Ectodermal cell (in vitro differentiated cells): ENCODE measurements at regions not wholly inside any gene's neighbourhood (a gene's known extent, or its start where the extent isn't known, plus 50 kb on each side); places are given as distances from the start of the nearest gene placed in this dataset.
"Not testable (repeated sequence)": the region's sequence is repeated elsewhere in the genome, so short reads cannot be mapped to it uniquely, and the experiment has no call there.

Source experiments
- H3K27ac ChIP-seq: 2 replicates; pipeline ENCODE4 v1.7.0; 2013; ENCODE audit warnings: mild to moderate bottlenecking, low read depth, low read length; ENCODE audit not compliant: insufficient read depth, poor library complexity, severe bottlenecking
- H3K27me3 ChIP-seq: 2 replicates; pipeline ENCODE4 v1.7.0; 2013; ENCODE audit warnings: mild to moderate bottlenecking, low read length; ENCODE audit not compliant: insufficient read depth, control insufficient read depth, poor library complexity, severe bottlenecking
- H3K36me3 ChIP-seq: one replicate; pipeline ENCODE4 v1.7.0; 2013; ENCODE audit warnings: low read length; ENCODE audit not compliant: control insufficient read depth, insufficient read depth
- H3K4me1 ChIP-seq: one replicate; pipeline ENCODE4 v1.7.0; 2013; ENCODE audit warnings: low read length; ENCODE audit not compliant: control insufficient read depth, insufficient read depth
- H3K4me3 ChIP-seq: 2 replicates; pipeline ENCODE4 v1.7.0; 2013; ENCODE audit warnings: low read depth, low read length, control low read depth; ENCODE audit not compliant: insufficient read depth
- H3K9me3 ChIP-seq: 2 replicates; pipeline ENCODE4 v1.7.0; 2013; ENCODE audit warnings: mild to moderate bottlenecking, low read length, moderate library complexity; ENCODE audit not compliant: control insufficient read depth
- WGBS, 2 experiments: methylation state at CpG; one replicate each; pipeline ENCODE4 v1.1.7; 2013; ENCODE audit warnings: missing lambda C conversion rate in 2 of 2; 5-methylcytosine and 5-hydroxymethylcytosine counted together

DNA sequence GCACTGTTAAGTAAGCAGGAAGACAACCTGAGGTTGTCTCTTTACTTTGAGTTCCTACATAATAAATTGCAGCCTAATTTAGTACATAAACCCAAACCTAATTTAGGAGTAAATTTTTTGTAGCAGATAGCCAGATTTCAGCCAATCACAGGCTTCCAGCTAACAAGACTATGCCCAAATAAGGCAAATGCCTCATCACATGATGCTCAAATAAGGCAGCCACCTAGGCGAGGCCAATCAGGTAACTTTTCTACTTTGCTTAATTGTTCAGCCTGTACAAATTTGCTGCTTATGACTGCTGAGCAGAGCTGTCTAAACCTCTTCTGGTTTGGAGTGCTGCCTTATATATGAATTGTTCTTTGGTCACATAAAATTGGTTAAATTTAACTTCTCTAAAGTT lies 1118.7 kb upstream of the TMEM132C start:
- no peaks in the 10 kb centered on the region for H3K27me3 ChIP-seq
- 98 to 100% methylated on average over 1 of the region's 1 CpG for WGBS, 2 experiments
- H3K4me3 ChIP-seq: no peak overlapping the region
- H3K4me1 ChIP-seq: peaks cover 4% of the 10 kb centered on the region
- no peaks in the 10 kb centered on the region for H3K9me3 ChIP-seq
- H3K27ac ChIP-seq: no peak overlapping the region
- H3K36me3 ChIP-seq: no peaks in the 10 kb centered on the region

DNA sequence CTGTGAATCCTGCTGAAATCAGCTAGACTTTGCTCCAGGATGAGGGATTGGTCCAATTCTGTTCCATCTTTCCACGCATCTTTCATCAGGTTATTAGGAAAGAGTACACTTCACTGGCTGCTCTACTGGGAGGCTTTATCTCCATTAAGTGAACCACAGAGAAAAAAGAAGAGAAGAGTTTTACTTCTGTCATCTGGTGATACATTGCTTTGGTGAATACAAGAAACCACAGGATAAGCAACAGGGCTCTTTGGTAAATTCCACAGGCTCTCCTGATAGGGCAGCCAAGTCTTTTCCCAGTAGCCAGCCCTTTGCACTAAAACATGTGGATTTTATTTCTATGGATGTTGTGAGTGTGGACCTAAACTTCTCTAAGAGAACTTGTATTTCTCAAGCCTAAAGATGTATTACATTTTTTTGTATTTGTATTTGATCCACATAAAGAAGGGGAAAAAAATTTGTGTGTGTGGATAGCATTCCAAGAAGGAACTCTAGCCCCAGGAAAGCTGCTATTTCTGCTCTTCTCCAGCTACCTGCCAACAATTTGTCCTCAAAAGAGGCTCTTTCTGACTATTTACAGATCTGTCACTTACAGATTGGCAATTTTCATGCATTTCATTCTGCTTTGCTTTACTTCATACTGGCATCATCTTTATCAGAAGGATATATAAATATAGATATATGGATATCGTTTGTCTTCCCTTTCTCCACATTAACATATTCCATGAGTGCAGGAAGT lies 1117.6 kb upstream of the TMEM132C start:
- peaks cover 4% of the 10 kb centered on the region for H3K4me1 ChIP-seq
- no peaks in the 10 kb centered on the region for H3K27me3 ChIP-seq
- H3K9me3 ChIP-seq: no peaks in the 10 kb centered on the region
- H3K36me3 ChIP-seq: no peaks in the 10 kb centered on the region
- no peak overlapping the region for H3K4me3 ChIP-seq
- 98 to 100% methylated on average over 1 to 2 of the region's 2 CpGs for WGBS, 2 experiments
- no peak overlapping the region for H3K27ac ChIP-seq

DNA sequence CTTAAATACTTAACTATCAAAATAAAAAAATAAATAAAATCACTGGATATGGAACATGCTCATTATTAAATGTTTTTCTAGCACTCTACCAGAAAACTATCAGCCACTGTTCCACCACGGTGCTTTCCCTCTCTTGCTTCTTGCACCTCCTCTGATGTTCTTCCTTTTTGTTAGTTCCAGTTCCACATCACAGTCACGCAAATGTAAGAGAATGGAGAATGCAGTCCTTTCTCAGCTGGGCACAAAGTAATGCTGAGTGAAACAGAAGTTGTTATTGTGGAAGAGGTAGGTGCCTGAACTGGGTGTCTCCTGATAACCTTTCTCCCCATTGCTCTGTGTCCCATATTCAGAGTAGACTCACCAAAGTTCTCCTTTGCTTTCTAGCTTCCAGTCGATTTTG lies 1116.9 kb upstream of the TMEM132C start:
- H3K4me1 ChIP-seq: peaks cover 4% of the 10 kb centered on the region
- no peaks in the 10 kb centered on the region for H3K27me3 ChIP-seq
- 83 to 84% methylated on average over 3 of the region's 3 CpGs for WGBS, 2 experiments
- no peak overlapping the region for H3K27ac ChIP-seq
- no peaks in the 10 kb centered on the region for H3K36me3 ChIP-seq
- H3K9me3 ChIP-seq: no peaks in the 10 kb centered on the region
- H3K4me3 ChIP-seq: no peak overlapping the region

DNA sequence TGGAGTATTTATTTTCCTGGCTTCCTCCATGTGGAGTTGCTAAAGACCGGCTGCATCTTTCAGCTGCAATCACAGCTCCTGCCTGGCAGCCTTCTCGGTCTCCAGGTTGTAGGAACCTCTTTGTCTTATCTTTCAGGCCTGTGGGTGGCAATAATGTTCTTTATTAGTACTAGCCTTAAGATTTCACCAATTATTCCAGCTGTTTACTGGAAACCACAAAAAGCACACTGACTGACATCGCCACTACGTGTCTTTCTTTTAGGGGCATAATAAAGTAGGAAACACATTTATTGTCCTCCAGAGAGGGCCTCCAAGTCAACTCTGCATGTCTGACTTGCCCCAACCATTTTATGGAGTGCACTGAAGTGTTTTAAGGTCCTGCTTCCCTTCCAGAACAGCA lies 1116.5 kb upstream of the TMEM132C start:
- Histone ChIP-seq H3K27me3 (no peaks in the 10 kb centered on the region), H3K4me1 (peaks cover 4% of the 10 kb centered on the region), H3K4me3 (no peak overlapping the region), H3K9me3 (no peaks in the 10 kb centered on the region), H3K27ac (no peak overlapping the region), H3K36me3 (no peaks in the 10 kb centered on the region)
- WGBS, 2 experiments: 82 to 88% methylated on average over 4 of the region's 4 CpGs

DNA sequence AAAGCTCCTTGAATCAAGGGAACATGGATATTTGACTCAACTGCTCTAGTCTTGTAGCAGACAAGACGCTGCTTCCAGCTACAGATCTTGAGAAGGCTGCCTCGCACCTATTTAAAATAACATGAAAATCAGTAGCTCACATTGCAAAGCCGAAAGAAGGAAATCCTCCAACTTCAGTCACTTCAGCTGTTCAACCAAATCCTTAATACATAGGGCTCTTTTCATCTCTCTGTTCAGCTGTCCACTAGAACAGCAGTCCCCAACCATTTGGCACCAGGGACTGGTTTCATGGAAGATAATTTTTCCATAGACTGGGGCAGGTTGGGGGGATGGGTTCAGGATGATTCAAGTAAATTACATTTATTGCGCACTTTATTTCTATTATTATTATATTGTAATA lies 1116.0 kb upstream of the TMEM132C start:
- Histone ChIP-seq H3K4me3 (no peak overlapping the region), H3K27me3 (no peaks in the 10 kb centered on the region), H3K9me3 (no peaks in the 10 kb centered on the region), H3K4me1 (peaks cover 4% of the 10 kb centered on the region), H3K27ac (no peak overlapping the region), H3K36me3 (no peaks in the 10 kb centered on the region)
- 91 to 97% methylated on average over 3 of the region's 4 CpGs for WGBS, 2 experiments

DNA sequence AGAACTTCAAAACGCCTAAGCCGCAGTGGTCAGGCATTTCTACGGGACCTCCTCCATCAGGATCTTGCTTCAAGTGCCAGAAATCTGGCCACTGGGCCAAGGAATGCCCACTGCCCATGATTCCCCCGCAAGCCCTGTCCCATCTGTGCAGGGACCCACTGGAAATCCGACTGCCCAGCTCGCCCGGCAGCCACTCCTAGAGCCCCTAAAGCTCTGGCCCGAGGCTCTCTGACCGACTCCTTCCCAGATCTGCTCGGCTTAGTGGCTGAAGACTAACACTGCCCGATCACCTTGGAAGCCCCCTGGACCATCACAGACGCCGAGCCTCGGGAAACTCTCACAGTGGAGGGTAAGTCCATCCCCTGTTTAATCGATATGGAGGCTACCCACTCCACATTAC lies 1113.0 kb upstream of the TMEM132C start:
- Histone ChIP-seq H3K9me3 (no peaks in the 10 kb centered on the region), H3K27ac (no peak overlapping the region), H3K4me1 (peaks cover 4% of the 10 kb centered on the region), H3K4me3 (no peak overlapping the region), H3K27me3 (no peaks in the 10 kb centered on the region), H3K36me3 (no peaks in the 10 kb centered on the region)
- WGBS, 2 experiments: 88 to 95% methylated on average over 14 to 15 of the region's 15 CpGs

DNA sequence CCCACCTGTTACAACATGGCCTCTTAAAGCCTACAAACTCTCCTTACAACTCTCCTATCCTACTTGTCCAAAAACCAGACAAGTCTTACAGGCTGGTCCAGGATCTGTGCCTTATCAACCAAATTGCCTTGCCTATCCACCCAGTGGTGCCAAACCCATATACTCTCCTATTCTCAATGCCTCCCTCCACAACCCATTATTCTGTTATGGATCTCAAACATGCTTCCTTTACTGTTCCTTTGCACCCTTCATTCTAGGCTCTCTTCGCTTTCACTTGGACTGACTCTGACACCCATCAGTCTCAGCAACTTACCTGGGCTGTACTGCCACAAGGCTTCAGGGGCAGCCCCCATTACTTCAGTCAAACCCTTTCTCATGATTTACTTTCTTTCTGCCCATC lies 1112.1 kb upstream of the TMEM132C start:
- not testable (repeated sequence) for H3K9me3 ChIP-seq, H3K27ac ChIP-seq, H3K27me3 ChIP-seq, H3K4me3 ChIP-seq, H3K4me1 ChIP-seq, H3K36me3 ChIP-seq
- 92 to 93% methylated on average over 1 of the region's 1 CpG for WGBS, 2 experiments

DNA sequence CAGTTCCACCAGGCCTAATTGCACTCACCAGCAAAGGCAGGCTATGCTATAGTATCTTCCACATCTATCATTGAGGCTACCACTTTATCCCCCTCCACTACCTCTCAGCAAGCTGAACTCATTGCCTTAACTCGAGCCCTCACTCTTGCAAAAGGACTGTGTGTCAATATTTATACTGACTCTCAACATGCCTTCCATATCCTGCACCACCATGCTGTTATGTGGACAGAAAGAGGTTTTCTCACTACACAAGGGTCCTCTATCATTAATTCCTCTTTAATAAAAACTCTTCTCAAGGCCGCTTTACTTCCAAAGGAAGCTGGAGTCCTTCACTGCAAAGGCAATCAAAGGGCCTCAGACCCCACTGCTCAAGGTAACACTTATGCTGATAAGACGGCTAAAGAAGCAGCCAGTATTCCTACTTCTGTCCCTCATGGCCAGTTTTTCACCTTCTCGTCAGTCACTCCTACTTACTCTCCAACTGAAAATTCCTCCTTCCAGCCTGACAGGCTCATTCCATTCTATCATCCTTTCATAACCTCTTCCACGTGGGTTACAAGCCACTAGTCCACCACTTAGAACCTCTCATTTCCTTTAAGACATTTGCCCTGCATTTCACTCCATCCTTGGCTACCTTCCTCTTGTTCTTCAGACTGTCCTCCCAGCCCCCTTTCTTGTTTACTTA lies 1110.9 kb upstream of the TMEM132C start:
- H3K27ac ChIP-seq, H3K9me3 ChIP-seq, H3K4me1 ChIP-seq, H3K27me3 ChIP-seq, H3K36me3 ChIP-seq, H3K4me3 ChIP-seq: not testable (repeated sequence)
- WGBS, 2 experiments: 88 to 94% methylated on average over 5 of the region's 5 CpGs

DNA sequence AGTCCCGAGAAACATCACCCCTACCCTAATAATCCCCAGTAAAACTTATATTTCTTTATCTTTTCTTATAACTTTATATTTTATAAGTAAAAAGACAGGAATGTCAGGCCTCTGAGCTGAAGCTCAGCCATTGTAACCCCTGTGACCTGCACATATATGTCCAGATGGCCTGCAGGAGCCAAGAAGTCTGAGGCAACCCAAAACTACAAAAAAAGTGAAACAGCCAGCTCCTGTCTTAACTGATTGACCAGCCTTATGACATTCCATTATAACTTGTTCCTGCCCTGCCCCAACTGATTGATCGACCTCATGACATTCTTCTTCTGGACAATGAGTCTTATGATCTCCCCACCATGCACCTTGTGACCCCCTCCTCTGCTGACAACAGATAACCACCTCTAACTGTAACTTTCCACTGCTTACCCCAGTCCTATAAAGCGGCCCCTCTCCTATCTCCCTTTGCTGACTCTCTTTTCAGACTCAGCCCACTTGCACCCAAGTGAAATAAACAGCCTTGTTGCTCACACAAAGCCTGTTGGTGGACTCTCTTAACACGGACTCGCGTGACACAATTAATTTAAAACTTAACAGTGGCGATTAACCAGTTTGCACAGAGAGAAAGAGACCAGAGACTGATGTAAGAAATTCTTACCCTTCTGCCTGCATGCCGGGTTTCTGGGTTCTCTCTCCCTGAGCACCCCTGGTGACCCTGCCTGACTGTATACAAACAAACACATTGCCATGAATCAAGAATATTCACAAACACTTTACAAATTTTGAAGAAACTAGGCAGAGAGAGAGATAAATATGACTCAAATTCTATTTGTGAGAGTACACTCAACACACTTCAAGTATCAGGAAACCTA lies 1109.2 kb upstream of the TMEM132C start:
- not testable (repeated sequence) for H3K4me3 ChIP-seq, H3K27ac ChIP-seq, H3K27me3 ChIP-seq, H3K4me1 ChIP-seq, H3K36me3 ChIP-seq, H3K9me3 ChIP-seq
- 88 to 92% methylated on average over 7 to 8 of the region's 8 CpGs for WGBS, 2 experiments

DNA sequence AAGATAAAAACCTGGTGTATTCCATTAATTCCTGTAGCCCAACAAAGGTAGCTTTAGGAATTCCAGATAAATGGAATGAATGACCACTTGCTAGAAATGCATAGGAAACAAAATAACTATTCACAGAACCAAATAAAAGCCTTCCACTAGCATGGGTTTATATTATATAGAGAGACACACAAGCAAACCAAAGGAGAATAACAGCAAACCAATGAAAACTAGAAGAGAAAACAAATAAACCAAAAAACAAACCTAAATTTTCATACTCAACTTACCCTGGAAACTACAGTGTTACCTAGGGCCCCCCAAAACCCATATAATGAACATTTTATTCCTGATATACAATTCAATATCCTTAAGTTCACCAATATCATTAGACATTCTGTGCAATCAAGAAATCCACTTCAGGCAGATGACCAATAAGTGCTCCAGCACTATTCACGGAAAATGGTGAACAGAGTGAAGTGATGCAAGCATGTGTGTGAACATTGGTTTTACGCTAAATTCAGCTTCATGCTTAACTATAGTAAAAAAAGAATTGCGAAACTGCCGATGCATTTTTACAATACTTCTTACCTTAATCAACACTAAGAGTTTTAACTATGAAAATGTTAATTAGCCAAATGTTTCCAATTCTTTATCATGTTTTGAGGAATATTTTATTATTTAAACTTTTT lies 1108.4 kb upstream of the TMEM132C start:
- no peaks in the 10 kb centered on the region for H3K4me1 ChIP-seq
- no peaks in the 10 kb centered on the region for H3K36me3 ChIP-seq
- H3K9me3 ChIP-seq: no peaks in the 10 kb centered on the region
- H3K27me3 ChIP-seq: no peaks in the 10 kb centered on the region
- no peak overlapping the region for H3K27ac ChIP-seq
- no peak overlapping the region for H3K4me3 ChIP-seq
- WGBS, 2 experiments: 94 to 100% methylated on average over 2 to 4 of the region's 4 CpGs
